GM10266 (cell line): ENCODE measurements at regions not wholly inside any gene's neighbourhood (a gene's known extent, or its start where the extent isn't known, plus 50 kb on each side); places are given as distances from the start of the nearest gene placed in this dataset.

Experiments
- DNase-seq: peaks from one replicate; pipeline ENCODE4 v3.0.0; 2012; ENCODE audit errors: extremely low spot score
- TF ChIP-seq, protein P1 (sequence below): IDR thresholded peaks from 2 replicates; pipeline ENCODE4 v1.5.1; 2012; ENCODE audit warnings: mild to moderate bottlenecking, low read depth; ENCODE audit not compliant: control insufficient read depth, insufficient read depth; ENCODE audit errors: missing control alignments

DNA sequence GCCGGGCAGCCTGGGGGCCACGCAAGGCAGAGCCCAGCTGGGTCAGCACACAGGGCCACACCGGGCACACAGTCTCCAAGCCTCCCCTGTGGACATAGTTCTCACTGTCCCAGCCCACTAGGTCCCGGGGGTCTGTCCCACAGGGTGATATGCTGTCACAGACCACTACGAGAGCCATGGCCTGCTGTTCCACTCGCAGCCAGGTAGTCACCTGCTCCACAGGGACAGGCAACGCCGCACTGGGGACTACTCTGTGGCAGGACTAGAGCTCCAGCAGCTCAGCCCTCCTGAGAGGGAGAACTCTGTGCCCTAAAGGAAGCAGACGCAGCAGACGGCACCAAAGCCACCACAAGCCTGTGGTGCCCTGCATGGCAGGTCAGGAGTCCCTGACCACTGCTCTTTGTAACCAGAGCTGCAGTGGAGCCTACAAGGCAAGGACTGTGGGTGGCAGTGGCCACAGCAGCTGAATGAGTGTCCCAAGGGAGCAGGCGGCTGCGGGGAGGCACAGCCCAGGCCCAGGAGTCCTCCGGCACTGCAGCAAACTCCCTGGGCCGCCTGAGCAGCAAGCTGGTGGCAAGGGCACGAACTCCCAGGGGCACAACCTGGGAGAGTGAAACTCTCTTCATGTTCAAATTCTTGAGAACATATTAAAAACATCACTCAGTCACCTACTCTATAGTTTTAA lies 171.2 kb upstream of the GRK3 start:
- TF ChIP-seq, protein P1, sequence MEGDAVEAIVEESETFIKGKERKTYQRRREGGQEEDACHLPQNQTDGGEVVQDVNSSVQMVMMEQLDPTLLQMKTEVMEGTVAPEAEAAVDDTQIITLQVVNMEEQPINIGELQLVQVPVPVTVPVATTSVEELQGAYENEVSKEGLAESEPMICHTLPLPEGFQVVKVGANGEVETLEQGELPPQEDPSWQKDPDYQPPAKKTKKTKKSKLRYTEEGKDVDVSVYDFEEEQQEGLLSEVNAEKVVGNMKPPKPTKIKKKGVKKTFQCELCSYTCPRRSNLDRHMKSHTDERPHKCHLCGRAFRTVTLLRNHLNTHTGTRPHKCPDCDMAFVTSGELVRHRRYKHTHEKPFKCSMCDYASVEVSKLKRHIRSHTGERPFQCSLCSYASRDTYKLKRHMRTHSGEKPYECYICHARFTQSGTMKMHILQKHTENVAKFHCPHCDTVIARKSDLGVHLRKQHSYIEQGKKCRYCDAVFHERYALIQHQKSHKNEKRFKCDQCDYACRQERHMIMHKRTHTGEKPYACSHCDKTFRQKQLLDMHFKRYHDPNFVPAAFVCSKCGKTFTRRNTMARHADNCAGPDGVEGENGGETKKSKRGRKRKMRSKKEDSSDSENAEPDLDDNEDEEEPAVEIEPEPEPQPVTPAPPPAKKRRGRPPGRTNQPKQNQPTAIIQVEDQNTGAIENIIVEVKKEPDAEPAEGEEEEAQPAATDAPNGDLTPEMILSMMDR, result no peak
- no peak for DNase-seq

DNA sequence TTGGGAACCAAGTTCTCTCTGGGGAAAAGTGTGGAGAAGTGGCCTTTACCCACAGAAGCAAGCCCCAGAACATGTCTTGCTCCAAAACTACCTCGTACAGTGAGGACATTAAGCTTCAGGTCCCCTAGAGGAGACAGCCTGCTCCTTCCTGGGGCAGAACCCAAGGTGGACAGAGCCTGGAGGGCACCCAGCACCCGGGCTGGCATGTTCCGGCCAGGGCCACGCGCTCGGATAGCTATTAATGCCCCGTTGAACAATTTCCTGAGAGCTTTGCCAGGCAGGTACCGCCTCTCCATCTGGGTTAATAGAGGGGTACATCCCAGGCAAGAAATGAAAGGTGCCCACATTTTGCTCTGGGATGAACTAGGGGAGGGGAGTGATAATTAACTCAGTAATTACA lies 169.0 kb upstream of the GRK3 start:
- TF ChIP-seq, protein P1, result no peak

GRCh38 chr22:25395915-25396314 lies 168.6 kb upstream of the GRK3 start:
- TF ChIP-seq, protein P1, result no peak

More for the DNA sequence above, 169.0 kb upstream of the GRK3 start:
- no peak for DNase-seq

GRCh38 chr22:25396615-25397200 lies 167.8 kb upstream of the GRK3 start:
- TF ChIP-seq, protein P1, result no peak
- no peak for DNase-seq

More at GRCh38 chr22:25395915-25396314, 168.6 kb upstream of the GRK3 start:
- DNase-seq, result no peak

DNA sequence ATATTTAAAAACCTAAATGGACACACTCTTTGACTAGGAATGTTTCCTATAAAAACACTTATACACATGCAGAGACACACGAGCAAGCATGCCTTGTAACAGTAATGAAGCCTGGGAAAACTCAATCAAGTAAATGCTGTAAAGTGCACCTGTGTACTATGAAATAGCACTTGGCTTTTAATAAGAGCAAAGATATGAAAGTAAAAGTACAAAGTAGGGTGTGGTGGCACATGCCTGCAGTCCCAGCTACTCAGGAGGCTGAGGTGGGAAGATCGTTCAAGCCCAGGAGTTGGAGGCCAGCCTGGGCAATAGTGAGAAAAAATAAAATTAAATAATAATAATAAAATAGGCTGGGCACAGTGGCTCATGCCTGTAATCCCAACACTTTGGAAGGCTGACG lies 166.9 kb upstream of the GRK3 start:
- DNase-seq, result no peak
- TF ChIP-seq, protein P1, result no peak

GRCh38 chr22:25398591-25399062 lies 165.8 kb upstream of the GRK3 start:
- peak; percentile 80 for DNase-seq

- DNase-seq, result no peak
- TF ChIP-seq, protein P1, result no peak
Measured at GRCh38 chr22:25399649-25400151, 164.8 kb upstream of the GRK3 start.
